ENCODE measurements at regions not wholly inside any gene's neighbourhood (a gene's known extent, or its start where the extent isn't known, plus 50 kb on each side); places are given as distances from the start of the nearest gene placed in this dataset.
A peak's percentile ranks its signal among the peaks of the same experiment; 100 is the strongest.

DNA sequence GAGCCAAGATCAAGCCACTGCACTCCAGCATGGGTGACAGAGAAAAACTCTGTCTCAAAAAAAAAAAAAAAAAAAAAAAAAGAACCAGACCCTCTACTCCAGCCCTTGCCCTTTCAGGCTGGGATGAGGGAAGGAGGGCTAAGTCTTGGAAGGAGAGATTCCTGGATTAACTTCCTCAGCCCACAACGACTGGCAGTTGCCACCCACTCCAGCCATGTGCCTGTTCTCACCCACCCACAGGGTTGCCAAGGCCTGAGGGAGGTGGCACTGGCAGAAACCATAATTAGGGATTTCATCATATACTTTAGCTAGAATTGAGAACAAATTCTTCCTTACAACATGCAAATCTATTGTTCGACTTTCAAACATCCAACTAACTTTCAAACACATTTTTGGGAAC is 87.8 kb upstream of the SLC30A5 start:
- H3K4me3 ChIP-seq = no peak overlapping the region
- 89% methylated on average over 2 of the region's 2 CpGs for WGBS
- H3K9me3 ChIP-seq = no peaks in the 10 kb centered on the region
- H3K36me3 ChIP-seq = no peaks in the 10 kb centered on the region
- H3K4me1 ChIP-seq = no peaks in the 10 kb centered on the region
- DNase-seq (ENCODE audit: extremely low spot score) = no peak
- TF ChIP-seq POLR2A (IDR thresholded peaks at IDR 0.05; ENCODE audit: low read depth) (no peak), EP300 (IDR thresholded peaks at IDR 0.05) (no peak), POLR2AphosphoS5 (IDR thresholded peaks at IDR 0.05) (no peak)
- TF ChIP-seq, protein P1, sequence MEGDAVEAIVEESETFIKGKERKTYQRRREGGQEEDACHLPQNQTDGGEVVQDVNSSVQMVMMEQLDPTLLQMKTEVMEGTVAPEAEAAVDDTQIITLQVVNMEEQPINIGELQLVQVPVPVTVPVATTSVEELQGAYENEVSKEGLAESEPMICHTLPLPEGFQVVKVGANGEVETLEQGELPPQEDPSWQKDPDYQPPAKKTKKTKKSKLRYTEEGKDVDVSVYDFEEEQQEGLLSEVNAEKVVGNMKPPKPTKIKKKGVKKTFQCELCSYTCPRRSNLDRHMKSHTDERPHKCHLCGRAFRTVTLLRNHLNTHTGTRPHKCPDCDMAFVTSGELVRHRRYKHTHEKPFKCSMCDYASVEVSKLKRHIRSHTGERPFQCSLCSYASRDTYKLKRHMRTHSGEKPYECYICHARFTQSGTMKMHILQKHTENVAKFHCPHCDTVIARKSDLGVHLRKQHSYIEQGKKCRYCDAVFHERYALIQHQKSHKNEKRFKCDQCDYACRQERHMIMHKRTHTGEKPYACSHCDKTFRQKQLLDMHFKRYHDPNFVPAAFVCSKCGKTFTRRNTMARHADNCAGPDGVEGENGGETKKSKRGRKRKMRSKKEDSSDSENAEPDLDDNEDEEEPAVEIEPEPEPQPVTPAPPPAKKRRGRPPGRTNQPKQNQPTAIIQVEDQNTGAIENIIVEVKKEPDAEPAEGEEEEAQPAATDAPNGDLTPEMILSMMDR (IDR thresholded peaks at IDR 0.05) = no peak
- H3K27me3 ChIP-seq = no peaks in the 10 kb centered on the region
- intact Hi-C loops (cut with DNase I) = no loop called here
- no peak overlapping the region for H3K27ac ChIP-seq (replicated peaks in 1 of 4)

DNA sequence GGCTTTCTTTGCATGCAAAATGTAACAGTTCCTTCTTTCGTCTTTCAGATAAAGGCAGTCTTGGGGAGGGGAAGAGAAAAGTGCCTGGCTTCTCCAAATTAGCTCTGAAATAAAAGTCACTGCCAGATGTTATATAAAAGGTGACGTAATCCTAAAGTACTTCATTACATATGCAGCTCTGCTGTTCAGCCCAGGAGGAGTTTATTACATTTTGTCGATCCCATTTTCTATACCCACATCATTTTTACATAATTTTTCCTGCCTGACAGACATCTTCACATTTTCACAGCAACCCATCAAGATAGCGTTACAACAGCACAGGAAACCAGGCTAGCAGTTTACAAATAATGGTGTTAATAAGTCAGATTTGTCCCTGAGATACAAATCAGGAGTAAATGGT is 86.7 kb upstream of the SLC30A5 start:
- no peaks in the 10 kb centered on the region for H3K27me3 ChIP-seq
- intact Hi-C loops (cut with DNase I) = no loop called here
- 37% methylated on average over 4 of the region's 4 CpGs for WGBS
- no peak for TF ChIP-seq EP300 (IDR thresholded peaks at IDR 0.05)
- TF ChIP-seq POLR2AphosphoS5 (IDR thresholded peaks at IDR 0.05) = no peak
- TF ChIP-seq POLR2A (IDR thresholded peaks at IDR 0.05; ENCODE audit: low read depth) = no peak
- TF ChIP-seq, protein P1 (IDR thresholded peaks at IDR 0.05) = no peak
- H3K4me1 ChIP-seq = no peaks in the 10 kb centered on the region
- DNase-seq (ENCODE audit: extremely low spot score) = no peak
- no peaks in the 10 kb centered on the region for H3K36me3 ChIP-seq
- H3K4me3 ChIP-seq = no peak overlapping the region
- no peak overlapping the region for H3K27ac ChIP-seq (replicated peaks in 1 of 4)
- no peaks in the 10 kb centered on the region for H3K9me3 ChIP-seq

DNA sequence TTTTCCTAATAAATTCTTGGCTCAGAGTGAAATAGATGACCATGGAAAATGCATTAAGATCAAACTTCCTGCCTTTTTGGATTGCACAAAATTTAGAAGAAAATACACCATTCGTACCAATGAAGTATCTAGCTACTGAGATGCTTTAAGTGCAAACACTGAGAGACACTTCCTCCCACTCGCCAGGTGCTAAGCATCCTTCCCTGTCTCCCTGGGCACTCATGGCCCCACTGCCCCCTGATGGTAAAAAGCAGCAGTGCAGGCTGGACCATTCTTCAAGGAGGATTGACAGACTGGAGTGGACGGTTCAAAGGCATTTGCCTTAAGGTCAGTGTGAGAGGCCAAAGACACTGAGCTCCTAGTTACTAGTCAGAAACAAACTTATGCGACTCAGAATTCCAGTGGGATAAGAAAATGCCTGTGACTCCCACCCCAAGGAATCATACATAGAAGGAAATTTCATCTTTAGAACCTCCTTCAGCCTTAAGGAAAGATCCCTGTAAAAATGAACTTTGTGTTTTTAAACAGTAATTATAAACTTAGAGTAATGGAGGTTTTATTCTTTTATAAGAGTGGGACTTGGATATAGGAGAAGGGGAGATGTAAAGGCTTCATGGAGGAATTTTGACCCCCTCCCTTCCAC is 86.0 kb upstream of the SLC30A5 start:
- H3K4me3 ChIP-seq = no peak overlapping the region
- no peaks in the 10 kb centered on the region for H3K9me3 ChIP-seq
- no peak overlapping the region for H3K27ac ChIP-seq (replicated peaks in 1 of 4)
- WGBS = 26% methylated on average over 4 of the region's 4 CpGs
- TF ChIP-seq POLR2A (IDR thresholded peaks at IDR 0.05; ENCODE audit: low read depth) = no peak
- TF ChIP-seq EP300 (IDR thresholded peaks at IDR 0.05) = no peak
- no peak for TF ChIP-seq POLR2AphosphoS5 (IDR thresholded peaks at IDR 0.05)
- TF ChIP-seq, protein P1 (IDR thresholded peaks at IDR 0.05) = peak; percentile 56 to 77 (median 57)
- no peak for DNase-seq (ENCODE audit: extremely low spot score)
- intact Hi-C loops (cut with DNase I) = no loop called here
- H3K36me3 ChIP-seq = no peaks in the 10 kb centered on the region
- H3K4me1 ChIP-seq = no peaks in the 10 kb centered on the region
- no peaks in the 10 kb centered on the region for H3K27me3 ChIP-seq

- no peak for DNase-seq (ENCODE audit: extremely low spot score)
- H3K36me3 ChIP-seq = no peaks in the 10 kb centered on the region
- no peak overlapping the region for H3K4me3 ChIP-seq
- no peak overlapping the region for H3K27ac ChIP-seq (replicated peaks in 1 of 4)
- intact Hi-C loops (cut with DNase I) = no loop called here
- no peaks in the 10 kb centered on the region for H3K4me1 ChIP-seq
- TF ChIP-seq POLR2A (IDR thresholded peaks at IDR 0.05; ENCODE audit: low read depth) (no peak), EP300 (IDR thresholded peaks at IDR 0.05) (no peak), POLR2AphosphoS5 (IDR thresholded peaks at IDR 0.05) (no peak)
- TF ChIP-seq, protein P1 (IDR thresholded peaks at IDR 0.05) = no peak
- no peaks in the 10 kb centered on the region for H3K9me3 ChIP-seq
- H3K27me3 ChIP-seq = no peaks in the 10 kb centered on the region
- WGBS = 76% methylated on average over 4 of the region's 4 CpGs
Measured at GRCh38 chr5:69010476-69010875, 83.3 kb upstream of the SLC30A5 start.

DNA sequence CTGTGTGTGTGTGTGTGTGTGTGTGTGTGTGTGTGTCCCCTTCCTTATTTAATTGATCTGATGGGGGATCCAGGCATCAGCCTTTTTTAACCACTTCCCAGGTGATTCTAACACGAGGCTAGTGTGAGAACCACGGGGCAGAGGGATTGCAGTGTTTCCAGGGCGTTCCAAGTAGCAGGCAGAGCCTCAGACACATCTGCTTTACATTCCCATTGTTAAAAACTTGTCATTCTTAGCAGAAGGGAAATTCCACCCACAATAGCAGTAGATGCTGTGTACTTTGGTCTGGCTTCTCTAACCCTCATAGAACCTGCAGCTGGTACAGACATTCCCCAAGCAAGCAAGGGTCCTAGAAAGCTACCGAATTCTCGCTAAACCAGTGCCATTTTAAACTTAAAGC is 81.9 kb upstream of the SLC30A5 start:
- H3K27me3 ChIP-seq = no peaks in the 10 kb centered on the region
- WGBS = 68% methylated on average over 5 of the region's 5 CpGs
- no peak overlapping the region for H3K27ac ChIP-seq (replicated peaks in 1 of 4)
- no peaks in the 10 kb centered on the region for H3K36me3 ChIP-seq
- no peak for DNase-seq (ENCODE audit: extremely low spot score)
- no peak for TF ChIP-seq EP300 (IDR thresholded peaks at IDR 0.05)
- TF ChIP-seq POLR2A (IDR thresholded peaks at IDR 0.05; ENCODE audit: low read depth) = no peak
- TF ChIP-seq POLR2AphosphoS5 (IDR thresholded peaks at IDR 0.05) = no peak
- TF ChIP-seq, protein P1 (IDR thresholded peaks at IDR 0.05) = no peak
- intact Hi-C loops (cut with DNase I) = no loop called here
- H3K4me3 ChIP-seq = no peak overlapping the region
- H3K4me1 ChIP-seq = no peaks in the 10 kb centered on the region
- H3K9me3 ChIP-seq = no peaks in the 10 kb centered on the region
